Body of pancreas (tissue), 4 donors: ENCODE measurements at regions not wholly inside any gene's neighbourhood (a gene's known extent, or its start where the extent isn't known, plus 50 kb on each side); places are given as distances from the start of the nearest gene placed in this dataset.

ENCODE experiments used
- CTCF ChIP-seq, 7 experiments: fragments of 450-650 bp in 4 of 7; fragments of 200-600 bp in 3 of 7; sonication (generic) in 3 of 7; IDR thresholded peaks; one replicate each; pipeline ENCODE4 v1.5.1; 2016 to 2019; ENCODE audit warnings: antibody characterized with exemption in 7 of 7
- POLR2A ChIP-seq, 3 donors: fragments of 450-650 bp; IDR thresholded peaks; one replicate each; pipeline ENCODE4 v1.6.1; 2016; ENCODE audit warnings: antibody characterized with exemption in 3 of 3, mild to moderate bottlenecking in 2 of 3

- no peak for TF ChIP-seq POLR2A (IDR thresholded peaks at IDR 0.05)
- no peak for TF ChIP-seq CTCF (IDR thresholded peaks at IDR 0.05)
Observed at GRCh38 chr4:60814549-60814948, 385.6 kb upstream of the ADGRL3 start.
